HEK293 (cell line): ENCODE measurements at regions not wholly inside any gene's neighbourhood (a gene's known extent, or its start where the extent isn't known, plus 50 kb on each side); places are given as distances from the start of the nearest gene placed in this dataset.

Experiments used
- CTCF ChIA-PET: fragments of 350-600 bp; formaldehyde crosslinking; extraction: SDS; loops from one replicate; lab custom pipeline; 2021; ENCODE audit warnings: antibody characterized with exemption; lab: Yijun Ruan, JAX
- POLR2A ChIA-PET: fragments of 300-600 bp; formaldehyde crosslinking; extraction: SDS; loops from one replicate; lab custom pipeline; 2020; ENCODE audit warnings: antibody characterized with exemption, inconsistent platforms; lab: Yijun Ruan, JAX
- H3K27ac ChIP-seq: fragments of 200-500 bp; sonication (Bioruptor generic); 2 replicates; pipeline ENCODE4 v1.5.1; 2014; ENCODE audit warnings: low read depth, low read length, control low read depth, inconsistent platforms; ENCODE audit errors: extremely low read depth
- H3K36me3 ChIP-seq, 2 experiments: fragments of 200-500 bp in 1 of 2; sonication (Bioruptor generic) in 1 of 2; 1 replicate in 1 of 2; 2 replicates in 1 of 2; pipeline ENCODE4 v1.5.1; 2014 to 2017; ENCODE audit warnings: inconsistent platforms in 2 of 2, low read length in 2 of 2; ENCODE audit not compliant: control insufficient read depth in 2 of 2, insufficient read depth in 1 of 2
- H3K4me1 ChIP-seq: fragments of 200-500 bp; sonication (Bioruptor generic); 2 replicates; pipeline ENCODE4 v1.5.1; 2014; ENCODE audit warnings: mild to moderate bottlenecking, low read length, inconsistent platforms; ENCODE audit not compliant: control insufficient read depth, insufficient read depth
- H3K4me3 ChIP-seq: 2 replicates; pipeline ENCODE4 v1.5.1; 2011; ENCODE audit warnings: low read depth, mild to moderate bottlenecking, control low read depth, low read length, moderate library complexity
- H3K9me3 ChIP-seq: fragments of 200-500 bp; sonication (Bioruptor generic); 2 replicates; pipeline ENCODE4 v1.5.1; 2014; ENCODE audit warnings: low read depth, low read length, inconsistent platforms; ENCODE audit not compliant: control insufficient read depth, insufficient read depth
- GFI1B ChIP-seq: fragments of 450-650 bp; formaldehyde crosslinking; IDR thresholded peaks from 2 replicates; pipeline ENCODE4 v1.5.1; 2016; ENCODE audit warnings: missing biosample characterization, missing genetic modification characterization
- HOXA7 ChIP-seq: sonication (generic); formaldehyde crosslinking; IDR thresholded peaks from 2 replicates; pipeline ENCODE4 v1.8.1; 2022; ENCODE audit warnings: missing genetic modification reagents, borderline replicate concordance
- KLF7 ChIP-seq: fragments of 450-650 bp; formaldehyde crosslinking; IDR thresholded peaks from 2 replicates; pipeline ENCODE4 v1.5.1; 2016; ENCODE audit warnings: missing biosample characterization, missing genetic modification characterization, borderline replicate concordance
- KLF8 ChIP-seq: fragments of 450-650 bp; formaldehyde crosslinking; IDR thresholded peaks from 2 replicates; pipeline ENCODE4 v1.5.1; 2016; ENCODE audit warnings: missing biosample characterization, missing genetic modification characterization
- MEIS1 ChIP-seq: sonication (generic); formaldehyde crosslinking; IDR thresholded peaks from 2 replicates; pipeline ENCODE4 v1.8.1; 2022; ENCODE audit warnings: missing genetic modification reagents, mild to moderate bottlenecking, borderline replicate concordance
- RBAK ChIP-seq: fragments of 450-650 bp; formaldehyde crosslinking; IDR thresholded peaks from 2 replicates; pipeline ENCODE4 v1.5.1; 2016; ENCODE audit warnings: missing biosample characterization, missing genetic modification characterization
- ZIC2 ChIP-seq: fragments of 450-650 bp; formaldehyde crosslinking; IDR thresholded peaks from 2 replicates; pipeline ENCODE4 v1.5.1; 2016; ENCODE audit warnings: missing biosample characterization, missing genetic modification characterization
- ZNF155 ChIP-seq: fragments of 450-650 bp; formaldehyde crosslinking; IDR thresholded peaks from 2 replicates; pipeline ENCODE4 v1.5.1; 2016; ENCODE audit warnings: missing biosample characterization, missing genetic modification characterization
- ZNF16 ChIP-seq: fragments of 450-650 bp; formaldehyde crosslinking; IDR thresholded peaks from 2 replicates; pipeline ENCODE4 v1.5.1; 2016; ENCODE audit warnings: low read depth, missing biosample characterization, missing genetic modification characterization
- ZNF211 ChIP-seq: fragments of 450-650 bp; formaldehyde crosslinking; IDR thresholded peaks from 2 replicates; pipeline ENCODE4 v1.5.1; 2016; ENCODE audit warnings: low read depth, missing biosample characterization, missing genetic modification characterization
- ZNF214 ChIP-seq: fragments of 450-650 bp; formaldehyde crosslinking; IDR thresholded peaks from 2 replicates; pipeline ENCODE4 v1.5.1; 2017; ENCODE audit warnings: missing biosample characterization, mild to moderate bottlenecking, missing genetic modification characterization, borderline replicate concordance
- ZNF24 ChIP-seq: fragments of 450-650 bp; formaldehyde crosslinking; IDR thresholded peaks from 2 replicates; pipeline ENCODE4 v1.5.1; 2016; ENCODE audit warnings: missing biosample characterization, missing genetic modification characterization
- ZNF391 ChIP-seq: fragments of 450-650 bp; formaldehyde crosslinking; IDR thresholded peaks from 2 replicates; pipeline ENCODE4 v1.5.1; 2016; ENCODE audit warnings: low read depth, missing biosample characterization, missing genetic modification characterization, borderline replicate concordance
- ZNF433 ChIP-seq: fragments of 450-650 bp; formaldehyde crosslinking; IDR thresholded peaks from 2 replicates; pipeline ENCODE4 v1.5.1; 2016; ENCODE audit warnings: missing biosample characterization, missing genetic modification characterization, low read depth
- ZNF530 ChIP-seq: fragments of 450-650 bp; formaldehyde crosslinking; IDR thresholded peaks from 2 replicates; pipeline ENCODE4 v1.5.1; 2016; ENCODE audit warnings: low read depth, missing biosample characterization, missing genetic modification characterization
- ZNF571 ChIP-seq: fragments of 450-650 bp; formaldehyde crosslinking; IDR thresholded peaks from 2 replicates; pipeline ENCODE4 v1.5.0; 2017; ENCODE audit warnings: missing biosample characterization, missing genetic modification characterization
- ZNF600 ChIP-seq: fragments of 450-650 bp; formaldehyde crosslinking; IDR thresholded peaks from 2 replicates; pipeline ENCODE4 v1.5.1; 2016; ENCODE audit warnings: missing biosample characterization, missing genetic modification characterization
- ZNF624 ChIP-seq: fragments of 450-650 bp; formaldehyde crosslinking; IDR thresholded peaks from 2 replicates; pipeline ENCODE4 v1.5.1; 2017; ENCODE audit warnings: missing biosample characterization, missing genetic modification characterization
- TF ChIP-seq, protein P1 (sequence below): sonication (generic); formaldehyde crosslinking; IDR thresholded peaks from 2 replicates; pipeline ENCODE4 v1.8.1; 2022; ENCODE audit warnings: mild to moderate bottlenecking, moderate library complexity, missing genetic modification reagents
- TF ChIP-seq, protein P2 (sequence below): fragments of 450-650 bp; formaldehyde crosslinking; IDR thresholded peaks from 2 replicates; pipeline ENCODE4 v1.5.1; 2016; ENCODE audit warnings: missing biosample characterization, missing genetic modification characterization, borderline replicate concordance
- TF ChIP-seq, protein P3 (sequence below): fragments of 450-650 bp; formaldehyde crosslinking; optimal IDR thresholded peaks from 2 replicates; pipeline ENCODE3; 2016; ENCODE audit warnings: missing biosample characterization, mild to moderate bottlenecking, missing genetic modification characterization

DNA sequence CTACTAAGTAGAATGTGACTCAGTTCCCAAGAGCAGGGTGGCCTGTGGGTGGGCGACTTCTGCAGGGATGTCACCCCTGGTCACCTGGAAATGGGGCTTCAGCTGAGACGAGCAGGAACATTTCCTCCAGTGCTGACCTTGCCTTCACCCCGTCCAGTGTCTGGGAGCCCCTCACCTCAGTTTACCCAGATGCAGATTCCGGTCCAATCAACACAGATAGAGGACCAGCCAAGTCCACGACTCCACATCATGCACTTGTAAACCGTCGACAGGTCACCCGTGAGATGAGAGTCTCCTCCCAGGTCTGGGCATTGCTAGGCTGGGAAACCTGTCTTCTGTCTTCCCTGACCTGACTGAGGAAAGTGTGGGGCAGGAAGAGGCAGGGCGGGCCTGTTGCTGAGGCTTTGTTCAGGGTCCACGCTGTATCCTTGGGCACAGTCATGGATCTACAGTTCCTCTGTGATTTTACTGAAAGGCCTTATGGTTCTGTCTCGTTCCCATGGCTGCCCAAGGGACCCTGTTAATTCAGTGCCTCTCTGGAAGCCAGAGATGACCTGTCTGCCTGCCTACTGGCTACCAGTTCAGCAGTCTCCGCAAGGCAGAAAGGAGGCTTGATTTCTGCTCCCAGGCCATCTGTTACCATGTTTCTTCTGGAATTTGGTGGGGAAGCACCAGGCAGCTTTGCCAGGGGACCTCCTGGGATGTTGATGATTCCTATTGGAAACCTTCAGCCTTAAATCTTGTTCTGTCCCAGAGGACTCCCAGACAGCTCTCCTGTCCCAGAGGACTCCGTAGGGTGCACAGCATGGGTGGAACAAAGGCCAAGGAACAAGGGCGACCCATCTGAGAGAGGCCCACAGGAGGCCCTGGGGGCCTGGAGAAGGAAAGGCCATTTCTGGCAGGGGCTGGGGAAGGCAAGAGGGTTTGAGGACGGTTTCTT lies 288.5 kb upstream of the RTL1 start:
- Histone ChIP-seq H3K9me3 (no peaks in the 10 kb centered on the region), H3K36me3 (no peaks in the 10 kb centered on the region), H3K27ac (no peak overlapping the region), H3K4me3 (no peak overlapping the region), H3K4me1 (no peaks in the 10 kb centered on the region)
- TF ChIP-seq ZNF571 (no peak), KLF8 (no peak), GFI1B (no peak), ZIC2 (tag by site-specific recombination) (peak; percentile 27; the same call in 1 of the 2 replicates)
- TF ChIP-seq, protein P1, sequence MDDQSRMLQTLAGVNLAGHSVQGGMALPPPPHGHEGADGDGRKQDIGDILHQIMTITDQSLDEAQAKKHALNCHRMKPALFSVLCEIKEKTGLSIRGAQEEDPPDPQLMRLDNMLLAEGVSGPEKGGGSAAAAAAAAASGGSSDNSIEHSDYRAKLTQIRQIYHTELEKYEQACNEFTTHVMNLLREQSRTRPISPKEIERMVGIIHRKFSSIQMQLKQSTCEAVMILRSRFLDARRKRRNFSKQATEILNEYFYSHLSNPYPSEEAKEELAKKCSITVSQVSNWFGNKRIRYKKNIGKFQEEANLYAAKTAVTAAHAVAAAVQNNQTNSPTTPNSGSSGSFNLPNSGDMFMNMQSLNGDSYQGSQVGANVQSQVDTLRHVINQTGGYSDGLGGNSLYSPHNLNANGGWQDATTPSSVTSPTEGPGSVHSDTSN (CRISPR knock-in tag), result no peak
- CTCF ChIA-PET, result interaction anchor here (1.0 kb wide), 1 partner anchor 18 kb away, joined by 3 read pairs; no protein-coding TSS in a partner anchor
- POLR2A ChIA-PET, result no interaction called here

DNA sequence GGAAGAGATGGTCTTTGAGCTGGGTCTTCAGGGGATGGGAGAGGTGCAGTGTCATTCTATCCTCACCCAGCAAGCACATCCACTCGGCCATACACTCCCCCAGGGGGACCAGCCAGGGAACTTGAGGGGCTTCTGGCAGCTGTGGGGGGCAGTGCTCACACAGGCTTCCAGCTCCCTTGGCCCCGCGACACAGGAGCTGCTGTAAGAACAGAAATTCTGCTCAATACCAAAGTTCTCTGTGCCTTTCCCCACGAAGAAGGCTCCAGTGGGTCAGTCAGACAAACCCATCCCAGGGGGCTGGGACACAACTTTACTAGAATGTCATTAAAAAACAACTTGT lies 289.1 kb upstream of the RTL1 start:
- H3K27ac ChIP-seq, result no peak overlapping the region
- ChIA-PET POLR2A (no interaction called here), CTCF (interaction anchor here (1.0 kb wide), 1 partner anchor 17 kb away, joined by 3 read pairs; no protein-coding TSS in a partner anchor)
- no peaks in the 10 kb centered on the region for H3K4me1 ChIP-seq
- no peaks in the 10 kb centered on the region for H3K9me3 ChIP-seq
- no peak overlapping the region for H3K4me3 ChIP-seq
- TF ChIP-seq ZNF530 (tag by site-specific recombination), result no peak
- TF ChIP-seq, protein P2, sequence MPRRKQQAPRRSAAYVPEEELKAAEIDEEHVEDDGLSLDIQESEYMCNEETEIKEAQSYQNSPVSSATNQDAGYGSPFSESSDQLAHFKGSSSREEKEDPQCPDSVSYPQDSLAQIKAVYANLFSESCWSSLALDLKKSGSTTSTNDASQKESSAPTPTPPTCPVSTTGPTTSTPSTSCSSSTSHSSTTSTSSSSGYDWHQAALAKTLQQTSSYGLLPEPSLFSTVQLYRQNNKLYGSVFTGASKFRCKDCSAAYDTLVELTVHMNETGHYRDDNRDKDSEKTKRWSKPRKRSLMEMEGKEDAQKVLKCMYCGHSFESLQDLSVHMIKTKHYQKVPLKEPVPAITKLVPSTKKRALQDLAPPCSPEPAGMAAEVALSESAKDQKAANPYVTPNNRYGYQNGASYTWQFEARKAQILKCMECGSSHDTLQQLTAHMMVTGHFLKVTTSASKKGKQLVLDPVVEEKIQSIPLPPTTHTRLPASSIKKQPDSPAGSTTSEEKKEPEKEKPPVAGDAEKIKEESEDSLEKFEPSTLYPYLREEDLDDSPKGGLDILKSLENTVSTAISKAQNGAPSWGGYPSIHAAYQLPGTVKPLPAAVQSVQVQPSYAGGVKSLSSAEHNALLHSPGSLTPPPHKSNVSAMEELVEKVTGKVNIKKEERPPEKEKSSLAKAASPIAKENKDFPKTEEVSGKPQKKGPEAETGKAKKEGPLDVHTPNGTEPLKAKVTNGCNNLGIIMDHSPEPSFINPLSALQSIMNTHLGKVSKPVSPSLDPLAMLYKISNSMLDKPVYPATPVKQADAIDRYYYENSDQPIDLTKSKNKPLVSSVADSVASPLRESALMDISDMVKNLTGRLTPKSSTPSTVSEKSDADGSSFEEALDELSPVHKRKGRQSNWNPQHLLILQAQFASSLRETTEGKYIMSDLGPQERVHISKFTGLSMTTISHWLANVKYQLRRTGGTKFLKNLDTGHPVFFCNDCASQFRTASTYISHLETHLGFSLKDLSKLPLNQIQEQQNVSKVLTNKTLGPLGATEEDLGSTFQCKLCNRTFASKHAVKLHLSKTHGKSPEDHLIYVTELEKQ (tag by site-specific recombination), result no peak
- no peak for TF ChIP-seq ZNF391 (tag by site-specific recombination)
- TF ChIP-seq MEIS1 (CRISPR knock-in tag), result no peak
- no peak for TF ChIP-seq ZNF211 (tag by site-specific recombination)
- no peak for TF ChIP-seq ZNF433 (tag by site-specific recombination)
- TF ChIP-seq ZNF214 (tag by site-specific recombination), result no peak
- no peak for TF ChIP-seq ZNF600
- no peak for TF ChIP-seq KLF7 (tag by site-specific recombination)
- no peak for TF ChIP-seq ZNF16 (tag by site-specific recombination)
- TF ChIP-seq, protein P3, sequence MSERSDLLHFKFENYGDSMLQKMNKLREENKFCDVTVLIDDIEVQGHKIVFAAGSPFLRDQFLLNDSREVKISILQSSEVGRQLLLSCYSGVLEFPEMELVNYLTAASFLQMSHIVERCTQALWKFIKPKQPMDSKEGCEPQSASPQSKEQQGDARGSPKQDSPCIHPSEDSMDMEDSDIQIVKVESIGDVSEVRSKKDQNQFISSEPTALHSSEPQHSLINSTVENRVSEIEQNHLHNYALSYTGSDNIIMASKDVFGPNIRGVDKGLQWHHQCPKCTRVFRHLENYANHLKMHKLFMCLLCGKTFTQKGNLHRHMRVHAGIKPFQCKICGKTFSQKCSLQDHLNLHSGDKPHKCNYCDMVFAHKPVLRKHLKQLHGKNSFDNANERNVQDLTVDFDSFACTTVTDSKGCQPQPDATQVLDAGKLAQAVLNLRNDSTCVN, result no peak
- TF ChIP-seq ZNF24 (tag by site-specific recombination), result no peak
- no peak for TF ChIP-seq ZNF155 (tag by site-specific recombination)
- no peak for TF ChIP-seq HOXA7 (CRISPR knock-in tag)
- TF ChIP-seq RBAK, result no peak
- no peak for TF ChIP-seq ZNF624 (tag by site-specific recombination)
- no peaks in the 10 kb centered on the region for H3K36me3 ChIP-seq
